Fibroblast of villous mesenchyme (primary cell): ENCODE measurements at regions not wholly inside any gene's neighbourhood (a gene's known extent, or its start where the extent isn't known, plus 50 kb on each side); places are given as distances from the start of the nearest gene placed in this dataset.

Source experiments
- DNase-seq: peaks from one replicate; pipeline ENCODE4 v3.0.0-alpha.2; 2010; ENCODE audit warnings: low read depth
- H3K4me3 ChIP-seq: 2 replicates; pipeline ENCODE4 v1.5.1; 2011; ENCODE audit warnings: low read depth, mild to moderate bottlenecking, low read length
- CTCF ChIP-seq: IDR thresholded peaks from 2 replicates; pipeline ENCODE4 v1.5.1; 2012; ENCODE audit warnings: low read depth, mild to moderate bottlenecking, low read length; ENCODE audit not compliant: insufficient read depth

DNA sequence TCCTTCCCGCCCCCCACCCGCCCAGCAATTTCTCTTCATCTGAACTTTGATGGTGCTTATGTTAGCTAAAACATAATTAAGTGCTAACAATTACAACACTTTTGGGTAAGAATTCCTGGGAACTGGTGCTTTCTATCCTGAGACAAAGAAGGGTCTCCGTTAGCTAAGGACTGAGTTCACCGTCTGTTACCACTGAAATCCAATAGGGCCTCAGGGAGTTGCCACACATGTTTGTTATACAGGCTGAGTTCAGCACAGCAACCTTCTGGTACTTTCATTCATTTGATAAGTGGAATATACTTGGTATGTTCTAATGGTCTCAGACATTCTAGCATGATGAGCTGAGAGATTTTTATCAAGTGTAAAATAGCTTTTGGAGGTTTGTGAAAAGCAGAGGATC lies 437.9 kb downstream of the EFNA5 start:
- no peak overlapping the region for H3K4me3 ChIP-seq
- no peak for DNase-seq
- no peak for TF ChIP-seq CTCF

- TF ChIP-seq CTCF: no peak
- no peak overlapping the region for H3K4me3 ChIP-seq
- DNase-seq: no peak
These were observed 438.4 kb downstream of the EFNA5 start for GRCh38 chr5:107232293-107232692.

DNA sequence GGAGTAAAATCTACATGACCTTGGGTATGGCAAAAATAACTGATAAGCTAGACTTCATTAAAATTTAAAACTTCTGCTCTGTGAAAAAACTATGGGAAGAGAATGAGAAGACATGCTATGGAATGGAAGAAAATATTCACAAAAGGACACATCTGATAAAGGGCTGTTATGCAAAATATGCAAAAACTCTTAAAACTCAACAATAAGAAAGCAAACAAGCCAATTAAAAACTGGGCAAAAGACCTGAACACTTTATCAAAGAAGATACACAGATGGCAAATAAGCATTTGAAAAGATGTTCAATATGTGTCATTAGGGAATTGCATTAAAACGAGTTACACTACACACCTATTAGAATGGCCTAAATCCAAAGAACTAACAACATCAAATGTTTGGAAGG lies 439.5 kb downstream of the EFNA5 start:
- no peak overlapping the region for H3K4me3 ChIP-seq
- DNase-seq: no peak
- no peak for TF ChIP-seq CTCF

DNA sequence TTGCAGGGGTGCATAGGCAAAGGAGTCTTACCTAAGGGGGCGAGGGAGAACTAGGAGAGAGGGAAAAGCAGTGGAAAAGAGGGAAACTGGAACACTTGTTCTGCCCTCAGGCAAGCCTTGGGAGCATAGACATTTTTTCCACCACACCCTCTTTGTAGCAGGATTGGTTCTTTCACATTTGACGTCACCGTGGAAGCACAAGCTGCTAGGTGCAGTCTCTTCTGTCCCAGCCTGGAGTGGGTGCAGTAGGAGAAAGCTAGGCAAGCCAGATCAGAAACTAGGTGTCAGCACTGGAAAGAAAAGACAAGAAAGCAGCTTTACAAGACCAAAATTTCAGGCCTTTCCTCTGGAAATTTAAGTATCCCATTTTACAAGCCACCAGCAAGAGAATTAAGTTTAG lies 440.4 kb downstream of the EFNA5 start:
- no peak for DNase-seq
- TF ChIP-seq CTCF: no peak
- no peak overlapping the region for H3K4me3 ChIP-seq

DNA sequence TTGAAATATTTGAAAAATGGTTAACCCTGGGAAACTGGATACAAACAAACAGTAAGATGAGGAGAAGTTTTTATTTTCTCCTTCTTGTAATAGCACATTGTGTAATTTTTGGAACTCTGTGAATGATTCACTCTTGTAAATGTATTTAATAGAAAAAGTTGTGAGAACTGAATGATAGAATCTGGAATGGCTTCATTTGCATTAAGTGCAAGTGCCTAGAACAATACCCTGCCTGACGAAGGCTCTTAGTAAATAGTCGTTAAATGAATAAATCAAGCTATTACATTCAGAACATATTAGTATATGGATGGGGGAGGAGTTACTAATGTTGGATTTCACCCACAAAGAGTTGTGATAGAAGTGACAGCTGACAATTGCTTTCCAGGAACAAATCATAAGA lies 442.5 kb downstream of the EFNA5 start:
- TF ChIP-seq CTCF: no peak
- no peak overlapping the region for H3K4me3 ChIP-seq
- no peak for DNase-seq

- no peak overlapping the region for H3K4me3 ChIP-seq
- no peak for TF ChIP-seq CTCF
- peak; percentile 24 for DNase-seq
These were observed 446.5 kb downstream of the EFNA5 start for GRCh38 chr5:107224272-107224671.

GRCh38 chr5:107223066-107223465 lies 447.7 kb downstream of the EFNA5 start:
- TF ChIP-seq CTCF: no peak
- no peak overlapping the region for H3K4me3 ChIP-seq
- no peak for DNase-seq
